ENCODE measurements at regions not wholly inside any gene's neighbourhood (a gene's known extent, or its start where the extent isn't known, plus 50 kb on each side); places are given as distances from the start of the nearest gene placed in this dataset.

GRCh38 chr21:27258742-27259448 is 292.0 kb upstream of the ADAMTS5 start:
- H3K9me3 ChIP-seq, result no peaks in the 10 kb centered on the region
- TF ChIP-seq POLR2A (IDR thresholded peaks at IDR 0.05) (no peak), POLR2AphosphoS5 (IDR thresholded peaks at IDR 0.05) (no peak), CTCF (IDR thresholded peaks at IDR 0.05) (no peak), EP300 (IDR thresholded peaks at IDR 0.05) (no peak)
- H3K4me3 ChIP-seq, result no peak overlapping the region
- DNase-seq (ENCODE audit: low spot score in 2 of 2), result no peak
- H3K4me1 ChIP-seq, result no peaks in the 10 kb centered on the region
- no peaks in the 10 kb centered on the region for H3K27me3 ChIP-seq
- 77% methylated on average over 10 of the region's 10 CpGs for WGBS
- peak overlapping the region; percentile 69 for H3K27ac ChIP-seq
- H3K36me3 ChIP-seq, result no peaks in the 10 kb centered on the region

- TF ChIP-seq EP300 (IDR thresholded peaks at IDR 0.05) (no peak), CTCF (IDR thresholded peaks at IDR 0.05) (no peak)
- peak overlapping the region; percentile 69 for H3K27ac ChIP-seq
- H3K9me3 ChIP-seq, result no peaks in the 10 kb centered on the region
- DNase-seq (ENCODE audit: low spot score in 2 of 2), result no peak
- no peak overlapping the region for H3K4me3 ChIP-seq
- H3K27me3 ChIP-seq, result no peaks in the 10 kb centered on the region
- 53% methylated on average over 3 of the region's 3 CpGs for WGBS
- no peaks in the 10 kb centered on the region for H3K4me1 ChIP-seq
- H3K36me3 ChIP-seq, result no peaks in the 10 kb centered on the region
Measured at GRCh38 chr21:27257908-27258556, 291.1 kb upstream of the ADAMTS5 start.

- WGBS, result 65% methylated on average over 6 of the region's 6 CpGs
- Histone ChIP-seq H3K4me1 (no peaks in the 10 kb centered on the region), H3K27me3 (no peaks in the 10 kb centered on the region), H3K9me3 (no peaks in the 10 kb centered on the region), H3K36me3 (no peaks in the 10 kb centered on the region), H3K27ac (no peak overlapping the region), H3K4me3 (no peak overlapping the region)
- no peak for DNase-seq (ENCODE audit: low spot score in 2 of 2)
- no peak for TF ChIP-seq POLR2A (IDR thresholded peaks at IDR 0.05)
- no peak for TF ChIP-seq POLR2AphosphoS5 (IDR thresholded peaks at IDR 0.05)
- TF ChIP-seq EP300 (IDR thresholded peaks at IDR 0.05), result no peak
- no peak for TF ChIP-seq CTCF (IDR thresholded peaks at IDR 0.05)
Measured at GRCh38 chr21:27257226-27257625, 290.3 kb upstream of the ADAMTS5 start.

- Histone ChIP-seq H3K27me3 (no peaks in the 10 kb centered on the region), H3K4me3 (no peak overlapping the region), H3K36me3 (no peaks in the 10 kb centered on the region), H3K9me3 (no peaks in the 10 kb centered on the region), H3K4me1 (no peaks in the 10 kb centered on the region), H3K27ac (no peak overlapping the region)
- no peak for TF ChIP-seq POLR2A (IDR thresholded peaks at IDR 0.05)
- no peak for TF ChIP-seq EP300 (IDR thresholded peaks at IDR 0.05)
- no peak for TF ChIP-seq POLR2AphosphoS5 (IDR thresholded peaks at IDR 0.05)
- no peak for DNase-seq (ENCODE audit: low spot score in 2 of 2)
- 86% methylated on average over 2 of the region's 2 CpGs for WGBS
Measured at GRCh38 chr21:27251752-27252151, 284.9 kb upstream of the ADAMTS5 start.

- no peaks in the 10 kb centered on the region for H3K4me1 ChIP-seq
- TF ChIP-seq CTCF (IDR thresholded peaks at IDR 0.05) (no peak), EP300 (IDR thresholded peaks at IDR 0.05) (no peak), POLR2AphosphoS5 (IDR thresholded peaks at IDR 0.05) (no peak), POLR2A (IDR thresholded peaks at IDR 0.05) (no peak)
- no peaks in the 10 kb centered on the region for H3K36me3 ChIP-seq
- H3K4me3 ChIP-seq, result no peak overlapping the region
- WGBS, result 81% methylated on average over 1 of the region's 1 CpG
- H3K27me3 ChIP-seq, result no peaks in the 10 kb centered on the region
- DNase-seq (ENCODE audit: low spot score in 2 of 2), result no peak
- H3K27ac ChIP-seq, result no peak overlapping the region
- H3K9me3 ChIP-seq, result no peaks in the 10 kb centered on the region
Measured at GRCh38 chr21:27250366-27250765, 283.5 kb upstream of the ADAMTS5 start.

All from suprapubic skin (tissue), 4 donors.